Loucy (cell line): ENCODE measurements at regions not wholly inside any gene's neighbourhood (a gene's known extent, or its start where the extent isn't known, plus 50 kb on each side); places are given as distances from the start of the nearest gene placed in this dataset.

Experiments used
- H2AFZ ChIP-seq: fragments of 200-600 bp; sonication (generic); 2 replicates; pipeline ENCODE4 v1.6.0; 2016; ENCODE audit warnings: antibody characterized with exemption, mild to moderate bottlenecking, low read length, moderate library complexity
- H3F3A ChIP-seq: fragments of 200-600 bp; 2 replicates; pipeline ENCODE4 v1.6.0; 2016; ENCODE audit warnings: antibody characterized with exemption, low read depth, mild to moderate bottlenecking
- H3K27me3 ChIP-seq: fragments of 200-600 bp; sonication (generic); 2 replicates; pipeline ENCODE4 v1.6.1; 2014; ENCODE audit warnings: low read length, mild to moderate bottlenecking; ENCODE audit not compliant: insufficient read depth, poor library complexity, severe bottlenecking
- H3K36me3 ChIP-seq: fragments of 200-600 bp; sonication (generic); 2 replicates; pipeline ENCODE4 v1.6.1; 2016; ENCODE audit warnings: low read length; ENCODE audit not compliant: insufficient read depth
- H3K4me1 ChIP-seq: fragments of 200-600 bp; sonication (generic); 2 replicates; pipeline ENCODE4 v1.5.1; 2014; ENCODE audit warnings: low read length, mild to moderate bottlenecking; ENCODE audit not compliant: insufficient read depth, poor library complexity, severe bottlenecking
- H3K4me2 ChIP-seq: fragments of 200-600 bp; sonication (generic); 2 replicates; pipeline ENCODE4 v1.6.0; 2014; ENCODE audit warnings: antibody characterized with exemption, low read length, low read depth, mild to moderate bottlenecking; ENCODE audit not compliant: poor library complexity, severe bottlenecking
- H3K4me3 ChIP-seq: fragments of 200-600 bp; sonication (generic); 2 replicates; pipeline ENCODE4 v1.5.1; 2014; ENCODE audit warnings: low read length, mild to moderate bottlenecking, mixed read lengths; ENCODE audit not compliant: poor library complexity, severe bottlenecking
- H3K79me2 ChIP-seq: fragments of 200-600 bp; sonication (generic); 2 replicates; pipeline ENCODE4 v1.6.1; 2014; ENCODE audit warnings: low read length; ENCODE audit not compliant: insufficient read depth
- H3K9ac ChIP-seq: fragments of 200-600 bp; sonication (generic); 2 replicates; pipeline ENCODE4 v1.6.0; 2014; ENCODE audit warnings: mild to moderate bottlenecking, low read depth, low read length, moderate library complexity; ENCODE audit not compliant: poor library complexity, severe bottlenecking
- H3K9me2 ChIP-seq: fragments of 200-600 bp; sonication (generic); replicated peaks from 2 replicates; pipeline ENCODE4 v1.6.1; 2016; ENCODE audit warnings: low read depth, low read length, mixed read lengths
- H3K9me3 ChIP-seq: fragments of 200-600 bp; sonication (generic); 2 replicates; pipeline ENCODE4 v1.6.1; 2014; ENCODE audit warnings: mild to moderate bottlenecking, antibody characterized with exemption, low read length, low read depth; ENCODE audit not compliant: insufficient read depth
- H4K20me1 ChIP-seq: fragments of 200-600 bp; sonication (generic); 2 replicates; pipeline ENCODE4 v1.6.0; 2014; ENCODE audit warnings: antibody characterized with exemption, low read length, mild to moderate bottlenecking; ENCODE audit not compliant: insufficient read depth, poor library complexity, severe bottlenecking
- EZH2phosphoT487 ChIP-seq: fragments of 200-600 bp; IDR thresholded peaks from 2 replicates; pipeline ENCODE4 v1.6.1; 2018; ENCODE audit warnings: antibody characterized with exemption, mild to moderate bottlenecking, moderate library complexity, borderline replicate concordance
- TF ChIP-seq, protein P1 (sequence below): fragments of 200-600 bp; sonication (generic); conservative IDR thresholded peaks from 2 replicates; pipeline ENCODE4 v1.5.1; 2014; ENCODE audit warnings: mild to moderate bottlenecking, antibody characterized with exemption, low read length

- TF ChIP-seq, protein P1, sequence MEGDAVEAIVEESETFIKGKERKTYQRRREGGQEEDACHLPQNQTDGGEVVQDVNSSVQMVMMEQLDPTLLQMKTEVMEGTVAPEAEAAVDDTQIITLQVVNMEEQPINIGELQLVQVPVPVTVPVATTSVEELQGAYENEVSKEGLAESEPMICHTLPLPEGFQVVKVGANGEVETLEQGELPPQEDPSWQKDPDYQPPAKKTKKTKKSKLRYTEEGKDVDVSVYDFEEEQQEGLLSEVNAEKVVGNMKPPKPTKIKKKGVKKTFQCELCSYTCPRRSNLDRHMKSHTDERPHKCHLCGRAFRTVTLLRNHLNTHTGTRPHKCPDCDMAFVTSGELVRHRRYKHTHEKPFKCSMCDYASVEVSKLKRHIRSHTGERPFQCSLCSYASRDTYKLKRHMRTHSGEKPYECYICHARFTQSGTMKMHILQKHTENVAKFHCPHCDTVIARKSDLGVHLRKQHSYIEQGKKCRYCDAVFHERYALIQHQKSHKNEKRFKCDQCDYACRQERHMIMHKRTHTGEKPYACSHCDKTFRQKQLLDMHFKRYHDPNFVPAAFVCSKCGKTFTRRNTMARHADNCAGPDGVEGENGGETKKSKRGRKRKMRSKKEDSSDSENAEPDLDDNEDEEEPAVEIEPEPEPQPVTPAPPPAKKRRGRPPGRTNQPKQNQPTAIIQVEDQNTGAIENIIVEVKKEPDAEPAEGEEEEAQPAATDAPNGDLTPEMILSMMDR = no peak
- no peak for TF ChIP-seq EZH2phosphoT487
- H3K79me2 ChIP-seq = no peaks in the 10 kb centered on the region
- H3K9me3 ChIP-seq = no peaks in the 10 kb centered on the region
- no peak overlapping the region for H3K9ac ChIP-seq
- H3K4me2 ChIP-seq = no peak overlapping the region
- no peaks in the 10 kb centered on the region for H3F3A ChIP-seq
- no peaks in the 10 kb centered on the region for H3K36me3 ChIP-seq
- no peaks in the 10 kb centered on the region for H4K20me1 ChIP-seq
- H3K9me2 ChIP-seq = no peaks in the 10 kb centered on the region
- no peak overlapping the region for H2AFZ ChIP-seq
- H3K27me3 ChIP-seq = no peaks in the 10 kb centered on the region
- no peaks in the 10 kb centered on the region for H3K4me1 ChIP-seq
- H3K4me3 ChIP-seq = no peak overlapping the region
Observed at GRCh38 chr13:73351730-73352129, 292.9 kb downstream of the KLF5 start.

- no peaks in the 10 kb centered on the region for H3K4me1 ChIP-seq
- H3K4me3 ChIP-seq = no peak overlapping the region
- no peaks in the 10 kb centered on the region for H3F3A ChIP-seq
- H2AFZ ChIP-seq = no peak overlapping the region
- TF ChIP-seq, protein P1 = no peak
- no peak for TF ChIP-seq EZH2phosphoT487
- no peaks in the 10 kb centered on the region for H3K79me2 ChIP-seq
- no peaks in the 10 kb centered on the region for H3K36me3 ChIP-seq
- no peaks in the 10 kb centered on the region for H4K20me1 ChIP-seq
- H3K9me3 ChIP-seq = no peaks in the 10 kb centered on the region
- no peak overlapping the region for H3K9ac ChIP-seq
- no peak overlapping the region for H3K4me2 ChIP-seq
- H3K27me3 ChIP-seq = no peaks in the 10 kb centered on the region
- no peaks in the 10 kb centered on the region for H3K9me2 ChIP-seq
Observed at GRCh38 chr13:73341748-73342147, 282.9 kb downstream of the KLF5 start.

GRCh38 chr13:73340069-73340468 lies 281.3 kb downstream of the KLF5 start:
- H3K9ac ChIP-seq = no peak overlapping the region
- H3K79me2 ChIP-seq = no peaks in the 10 kb centered on the region
- no peaks in the 10 kb centered on the region for H3K4me1 ChIP-seq
- no peak overlapping the region for H3K4me2 ChIP-seq
- H3K4me3 ChIP-seq = no peak overlapping the region
- H4K20me1 ChIP-seq = no peaks in the 10 kb centered on the region
- H3K9me3 ChIP-seq = no peaks in the 10 kb centered on the region
- H3K27me3 ChIP-seq = no peaks in the 10 kb centered on the region
- no peaks in the 10 kb centered on the region for H3F3A ChIP-seq
- H3K36me3 ChIP-seq = no peaks in the 10 kb centered on the region
- no peak for TF ChIP-seq EZH2phosphoT487
- TF ChIP-seq, protein P1 = no peak
- no peak overlapping the region for H2AFZ ChIP-seq
- no peaks in the 10 kb centered on the region for H3K9me2 ChIP-seq
